HEK293T (cell line): ENCODE measurements at regions not wholly inside any gene's neighbourhood (a gene's known extent, or its start where the extent isn't known, plus 50 kb on each side); places are given as distances from the start of the nearest gene placed in this dataset.

Source experiments
- BHLHE40 ChIP-seq: fragments of 450-650 bp; IDR thresholded peaks from 2 replicates; pipeline ENCODE4 v1.6.1; 2016; ENCODE audit warnings: mild to moderate bottlenecking, moderate library complexity, borderline replicate concordance
- ELF4 ChIP-seq: fragments of 450-650 bp; IDR thresholded peaks from 2 replicates; pipeline ENCODE4 v1.6.1; 2017; ENCODE audit warnings: antibody characterized with exemption
- FOXA1 ChIP-seq: fragments of 450-650 bp; IDR thresholded peaks from 2 replicates; pipeline ENCODE4 v1.6.1; 2016; ENCODE audit warnings: mild to moderate bottlenecking
- FOXM1 ChIP-seq: fragments of 450-650 bp; IDR thresholded peaks from 2 replicates; pipeline ENCODE4 v1.6.1; 2017; ENCODE audit warnings: mild to moderate bottlenecking, borderline replicate concordance
- NFRKB ChIP-seq: fragments of 450-650 bp; IDR thresholded peaks from 2 replicates; pipeline ENCODE4 v1.6.1; 2016; ENCODE audit warnings: mild to moderate bottlenecking, moderate library complexity
- SP1 ChIP-seq: fragments of 450-650 bp; IDR thresholded peaks from 2 replicates; pipeline ENCODE4 v1.6.1; 2017
- ZNF384 ChIP-seq: fragments of 450-650 bp; IDR thresholded peaks from 2 replicates; pipeline ENCODE4 v1.6.1; 2016
- TF ChIP-seq, protein P1 (sequence below): fragments of 450-650 bp; IDR thresholded peaks from 2 replicates; pipeline ENCODE4 v1.6.1; 2016

DNA sequence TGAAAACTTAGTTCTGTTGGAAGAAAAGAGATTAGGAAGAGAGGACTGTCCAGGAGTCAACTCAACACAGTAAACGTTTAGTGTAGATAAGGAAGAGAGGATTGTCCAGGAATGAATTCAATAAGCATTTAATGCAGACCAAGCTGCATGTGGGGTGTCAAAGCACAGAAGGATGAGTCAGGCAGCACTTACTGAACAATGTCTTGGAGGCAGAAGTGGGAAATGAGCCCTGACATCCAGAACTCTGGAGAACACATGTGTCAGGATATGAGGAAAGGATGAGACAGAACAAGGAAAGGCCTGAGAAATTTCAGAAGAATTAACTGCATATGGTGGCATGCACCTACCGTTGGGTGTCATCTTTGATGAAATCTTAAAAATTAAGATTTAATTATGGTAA, 429.2 kb upstream of the HTR2A start:
- TF ChIP-seq BHLHE40 (no peak), ELF4 (no peak), SP1 (no peak), FOXA1 (no peak), ZNF384 (no peak), FOXM1 (no peak), NFRKB (no peak)
- TF ChIP-seq, protein P1, sequence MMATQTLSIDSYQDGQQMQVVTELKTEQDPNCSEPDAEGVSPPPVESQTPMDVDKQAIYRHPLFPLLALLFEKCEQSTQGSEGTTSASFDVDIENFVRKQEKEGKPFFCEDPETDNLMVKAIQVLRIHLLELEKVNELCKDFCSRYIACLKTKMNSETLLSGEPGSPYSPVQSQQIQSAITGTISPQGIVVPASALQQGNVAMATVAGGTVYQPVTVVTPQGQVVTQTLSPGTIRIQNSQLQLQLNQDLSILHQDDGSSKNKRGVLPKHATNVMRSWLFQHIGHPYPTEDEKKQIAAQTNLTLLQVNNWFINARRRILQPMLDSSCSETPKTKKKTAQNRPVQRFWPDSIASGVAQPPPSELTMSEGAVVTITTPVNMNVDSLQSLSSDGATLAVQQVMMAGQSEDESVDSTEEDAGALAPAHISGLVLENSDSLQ = no peak
